ENCODE measurements at regions not wholly inside any gene's neighbourhood (a gene's known extent, or its start where the extent isn't known, plus 50 kb on each side); places are given as distances from the start of the nearest gene placed in this dataset.

DNA sequence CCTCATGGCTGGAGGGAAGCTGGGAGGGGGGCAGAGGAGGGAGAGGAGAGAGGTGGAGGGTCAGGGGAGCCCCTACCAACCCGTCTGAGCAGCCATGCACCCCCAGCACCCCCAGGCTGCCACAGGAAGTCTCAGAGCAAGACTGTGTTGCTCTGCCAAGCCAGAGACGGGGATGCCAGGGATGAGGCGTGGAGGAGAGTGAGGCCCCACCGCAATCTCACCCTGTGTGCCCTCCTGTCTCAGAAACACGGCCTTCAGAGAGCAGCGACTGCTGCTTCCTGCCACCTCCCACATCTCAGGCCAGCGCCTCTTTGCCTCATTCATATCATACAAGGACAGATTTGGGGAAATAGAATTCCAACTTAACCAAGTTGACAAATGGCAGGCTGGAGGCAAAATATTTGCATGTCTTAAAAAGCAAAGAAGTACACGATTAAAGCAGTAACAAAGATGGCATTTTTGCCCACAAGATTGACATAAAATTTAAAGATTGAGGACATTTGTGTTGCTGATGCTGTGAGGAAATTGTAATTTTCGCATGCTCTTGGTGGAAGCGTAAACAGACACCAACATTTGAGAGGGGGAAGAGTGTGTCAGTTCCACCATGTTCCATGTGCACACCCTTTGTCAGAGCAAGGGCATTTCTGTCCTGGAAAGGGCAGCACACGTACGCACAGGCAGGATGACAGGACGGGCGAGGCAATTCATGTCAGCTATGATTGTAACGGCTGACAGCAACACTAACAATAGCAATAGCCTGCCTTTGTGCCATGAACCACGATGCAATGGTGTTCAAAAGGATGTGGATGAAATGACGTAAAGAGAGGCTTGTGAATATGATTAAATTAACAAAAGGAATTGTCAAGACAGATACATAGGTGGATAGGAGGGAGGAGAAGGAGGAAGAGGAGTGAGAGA lies 59.0 kb upstream of the BACE2 start:
- no peak for TF ChIP-seq EZH2 (IDR thresholded peaks at IDR 0.05; ENCODE audit: borderline replicate concordance, low read length)
- TF ChIP-seq CTCF (IDR thresholded peaks at IDR 0.05; ENCODE audit: low read length), result no peak
- H4K20me1 ChIP-seq (ENCODE audit: insufficient read depth, low read length), result no peaks in the 10 kb centered on the region
- H3K9me2 ChIP-seq (ENCODE audit: low read depth, low read length), result no peaks in the 10 kb centered on the region
- no peaks in the 10 kb centered on the region for H3K79me2 ChIP-seq (ENCODE audit: insufficient read depth, low read length)
- H3F3A ChIP-seq (ENCODE audit: insufficient read depth, low read length), result no peaks in the 10 kb centered on the region
- no peaks in the 10 kb centered on the region for H3K36me3 ChIP-seq (ENCODE audit: insufficient read depth, low read length)
- no peak overlapping the region for H3K4me2 ChIP-seq (ENCODE audit: low read length)
- 0 out of 2 replicates have a peak, but pooled peaks cover 3% of the 10 kb centered on the region for H3K27me3 ChIP-seq (ENCODE audit: insufficient read depth, low read length)
- H2AFZ ChIP-seq (ENCODE audit: low read length), result no peak overlapping the region
- H3K9ac ChIP-seq (ENCODE audit: low read length), result no peak overlapping the region
- no peak overlapping the region for H3K4me3 ChIP-seq (ENCODE audit: low read depth, low read length, poor library complexity, severe bottlenecking)
- no peak overlapping the region for H3K27ac ChIP-seq (ENCODE audit: low read depth, low read length, poor library complexity, severe bottlenecking)
- no peaks in the 10 kb centered on the region for H3K4me1 ChIP-seq (ENCODE audit: insufficient read depth, low read length, severe bottlenecking)
- H3K9me3 ChIP-seq (ENCODE audit: low read length), result no peaks in the 10 kb centered on the region

GRCh38 chr21:41110161-41110560 lies 57.8 kb upstream of the BACE2 start:
- TF ChIP-seq CTCF (IDR thresholded peaks at IDR 0.05; ENCODE audit: low read length) (no peak), EZH2 (IDR thresholded peaks at IDR 0.05; ENCODE audit: borderline replicate concordance, low read length) (no peak)

GRCh38 chr21:41110664-41111063 lies 57.3 kb upstream of the BACE2 start:
- H3K9me3 ChIP-seq (ENCODE audit: low read length), result no peaks in the 10 kb centered on the region
- TF ChIP-seq EZH2 (IDR thresholded peaks at IDR 0.05; ENCODE audit: borderline replicate concordance, low read length) (no peak), CTCF (IDR thresholded peaks at IDR 0.05; ENCODE audit: low read length) (no peak)

More at GRCh38 chr21:41110161-41110560, 57.8 kb upstream of the BACE2 start:
- Histone ChIP-seq H3K9ac (ENCODE audit: low read length) (no peak overlapping the region), H4K20me1 (ENCODE audit: insufficient read depth, low read length) (no peaks in the 10 kb centered on the region), H3K27ac (ENCODE audit: low read depth, low read length, poor library complexity, severe bottlenecking) (no peak overlapping the region), H3K9me2 (ENCODE audit: low read depth, low read length) (no peaks in the 10 kb centered on the region), H3K27me3 (ENCODE audit: insufficient read depth, low read length) (no peaks in the 10 kb centered on the region), H3K4me1 (ENCODE audit: insufficient read depth, low read length, severe bottlenecking) (no peaks in the 10 kb centered on the region), H2AFZ (ENCODE audit: low read length) (no peak overlapping the region), H3F3A (ENCODE audit: insufficient read depth, low read length) (no peaks in the 10 kb centered on the region), H3K4me2 (ENCODE audit: low read length) (no peak overlapping the region), H3K79me2 (ENCODE audit: insufficient read depth, low read length) (no peaks in the 10 kb centered on the region), H3K36me3 (ENCODE audit: insufficient read depth, low read length) (no peaks in the 10 kb centered on the region), H3K4me3 (ENCODE audit: low read depth, low read length, poor library complexity, severe bottlenecking) (no peak overlapping the region), H3K9me3 (ENCODE audit: low read length) (no peaks in the 10 kb centered on the region)

More at GRCh38 chr21:41110664-41111063, 57.3 kb upstream of the BACE2 start:
- no peaks in the 10 kb centered on the region for H4K20me1 ChIP-seq (ENCODE audit: insufficient read depth, low read length)
- H2AFZ ChIP-seq (ENCODE audit: low read length), result no peak overlapping the region
- H3K36me3 ChIP-seq (ENCODE audit: insufficient read depth, low read length), result no peaks in the 10 kb centered on the region
- no peaks in the 10 kb centered on the region for H3K79me2 ChIP-seq (ENCODE audit: insufficient read depth, low read length)
- H3F3A ChIP-seq (ENCODE audit: insufficient read depth, low read length), result no peaks in the 10 kb centered on the region
- no peak overlapping the region for H3K27ac ChIP-seq (ENCODE audit: low read depth, low read length, poor library complexity, severe bottlenecking)
- no peaks in the 10 kb centered on the region for H3K9me2 ChIP-seq (ENCODE audit: low read depth, low read length)
- no peak overlapping the region for H3K4me2 ChIP-seq (ENCODE audit: low read length)
- no peaks in the 10 kb centered on the region for H3K4me1 ChIP-seq (ENCODE audit: insufficient read depth, low read length, severe bottlenecking)
- no peak overlapping the region for H3K4me3 ChIP-seq (ENCODE audit: low read depth, low read length, poor library complexity, severe bottlenecking)
- H3K9ac ChIP-seq (ENCODE audit: low read length), result no peak overlapping the region
- no peaks in the 10 kb centered on the region for H3K27me3 ChIP-seq (ENCODE audit: insufficient read depth, low read length)
